ENCODE measurements at regions not wholly inside any gene's neighbourhood (a gene's known extent, or its start where the extent isn't known, plus 50 kb on each side); places are given as distances from the start of the nearest gene placed in this dataset.
"Not testable (repeated sequence)": the region's sequence is repeated elsewhere in the genome, so short reads cannot be mapped to it uniquely, and the experiment has no call there.

- no peaks in the 10 kb centered on the region for H3K9me3 ChIP-seq (ENCODE audit: low read length)
- H3K4me3 Mint-ChIP-seq = no peak overlapping the region
- no peak overlapping the region for H3K4me3 ChIP-seq (ENCODE audit: low read length)
- H3K27ac Mint-ChIP-seq = no peak overlapping the region
- H3K4me1 ChIP-seq (ENCODE audit: insufficient read depth, low read length) = no peaks in the 10 kb centered on the region
- DNase-seq = no peak
- ChIA-PET CTCF (no interaction called here), POLR2A (no interaction called here)
- H3K27me3 ChIP-seq (ENCODE audit: insufficient read depth, low read length, poor library complexity, severe bottlenecking) = no peaks in the 10 kb centered on the region
- H3K27ac ChIP-seq (ENCODE audit: low read depth, low read length) = no peak overlapping the region
- H3K36me3 Mint-ChIP-seq = no peaks in the 10 kb centered on the region
- no peaks in the 10 kb centered on the region for H3K4me1 Mint-ChIP-seq
- no peaks in the 10 kb centered on the region for H3K36me3 ChIP-seq (ENCODE audit: insufficient read depth, low read length)
- peaks cover 0 to 1% of the 10 kb centered on the region in 2 donors for H3K27me3 Mint-ChIP-seq
- H3K9me3 Mint-ChIP-seq = peaks cover 2 to 8% (median 4%) of the 10 kb centered on the region in 5 donors
Measured at GRCh38 chr1:194410756-194411155, 1224.3 kb upstream of the B3GALT2 start.

DNA sequence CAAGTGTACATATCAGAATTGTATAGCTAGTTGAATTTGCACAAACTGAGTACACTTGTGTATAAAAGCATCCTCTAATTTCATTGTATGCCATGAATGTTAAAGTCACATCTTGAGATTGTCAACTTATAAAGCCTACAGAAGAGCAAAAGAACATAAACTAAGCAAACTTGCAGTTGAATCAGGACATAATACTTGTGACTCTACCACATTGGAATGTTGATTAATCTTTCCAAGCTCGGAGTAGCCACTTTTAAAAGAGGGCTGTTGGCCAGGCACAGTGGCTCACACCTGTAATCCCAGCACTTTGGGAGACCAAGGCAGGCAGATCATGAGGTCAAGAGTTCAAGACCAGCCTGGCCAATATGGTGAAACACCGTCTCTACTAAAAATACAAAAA is 1220.8 kb upstream of the B3GALT2 start:
- POLR2A ChIA-PET; H3K27ac ChIP-seq (ENCODE audit: low read depth, low read length); H3K27ac Mint-ChIP-seq; H3K4me3 Mint-ChIP-seq; H3K9me3 Mint-ChIP-seq; DNase-seq; H3K27me3 ChIP-seq (ENCODE audit: insufficient read depth, low read length, poor library complexity, severe bottlenecking); H3K9me3 ChIP-seq (ENCODE audit: low read length); H3K4me1 ChIP-seq (ENCODE audit: insufficient read depth, low read length); H3K4me3 ChIP-seq (ENCODE audit: low read length); H3K36me3 ChIP-seq (ENCODE audit: insufficient read depth, low read length); H3K4me1 Mint-ChIP-seq; H3K27me3 Mint-ChIP-seq; H3K36me3 Mint-ChIP-seq; CTCF ChIA-PET: not testable (repeated sequence)

DNA sequence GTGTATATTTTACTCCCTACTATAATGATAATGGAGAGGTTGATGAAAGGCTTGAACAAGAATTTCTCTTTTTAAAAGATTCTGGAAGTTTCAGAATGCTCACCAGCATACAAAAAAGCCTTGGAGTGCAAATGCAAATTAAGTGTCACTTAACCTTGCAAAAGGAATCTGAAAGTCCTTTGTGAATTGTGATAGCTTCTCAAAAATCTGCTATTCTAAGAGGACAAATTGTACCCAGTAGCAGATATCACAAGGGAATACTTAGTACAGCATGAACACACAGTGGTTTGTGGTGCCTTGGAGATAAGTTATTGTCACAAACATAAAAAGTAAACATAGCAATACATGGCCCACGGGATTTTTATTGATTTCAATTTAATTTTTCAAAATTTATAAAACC is 1208.3 kb upstream of the B3GALT2 start:
- no peaks in the 10 kb centered on the region for H3K4me1 ChIP-seq (ENCODE audit: insufficient read depth, low read length)
- H3K4me3 ChIP-seq (ENCODE audit: low read length) = no peak overlapping the region
- Mint-ChIP-seq H3K4me3 (no peak overlapping the region), H3K36me3 (no peaks in the 10 kb centered on the region), H3K27me3 (no peaks in the 10 kb centered on the region), H3K9me3 (peaks cover 0 to 6% (median 0%) of the 10 kb centered on the region in 5 donors), H3K4me1 (no peaks in the 10 kb centered on the region), H3K27ac (no peak overlapping the region)
- CTCF ChIA-PET = no interaction called here
- no peaks in the 10 kb centered on the region for H3K36me3 ChIP-seq (ENCODE audit: insufficient read depth, low read length)
- H3K9me3 ChIP-seq (ENCODE audit: low read length) = no peaks in the 10 kb centered on the region
- POLR2A ChIA-PET = no interaction called here
- H3K27ac ChIP-seq (ENCODE audit: low read depth, low read length) = no peak overlapping the region
- no peaks in the 10 kb centered on the region for H3K27me3 ChIP-seq (ENCODE audit: insufficient read depth, low read length, poor library complexity, severe bottlenecking)
- no peak for DNase-seq

DNA sequence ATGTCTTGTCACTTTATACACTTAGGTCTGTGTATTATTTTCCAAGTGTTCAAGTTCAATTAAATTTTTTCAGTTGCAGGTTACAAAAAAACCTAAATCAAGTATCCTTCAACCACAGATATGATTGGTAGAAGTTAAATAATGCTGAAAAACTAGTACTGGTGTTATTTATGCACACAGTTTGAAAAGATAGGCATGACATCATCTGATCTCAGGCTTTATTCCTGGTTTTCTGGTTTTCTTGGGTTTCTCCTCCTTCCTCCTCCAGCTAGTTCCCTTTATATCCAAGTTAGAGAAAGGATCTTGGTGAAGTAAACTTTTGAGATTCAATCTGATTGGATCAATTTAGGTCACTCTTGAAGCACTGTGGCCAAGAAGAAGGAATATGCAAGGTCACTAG is 1201.1 kb upstream of the B3GALT2 start:
- H3K4me3 ChIP-seq (ENCODE audit: low read length) = no peak overlapping the region
- no peaks in the 10 kb centered on the region for H3K36me3 ChIP-seq (ENCODE audit: insufficient read depth, low read length)
- Mint-ChIP-seq H3K27ac (no peak overlapping the region), H3K4me1 (no peaks in the 10 kb centered on the region), H3K27me3 (no peaks in the 10 kb centered on the region), H3K36me3 (no peaks in the 10 kb centered on the region), H3K4me3 (no peak overlapping the region), H3K9me3 (peaks cover 0 to 6% (median 0%) of the 10 kb centered on the region in 5 donors)
- no peaks in the 10 kb centered on the region for H3K9me3 ChIP-seq (ENCODE audit: low read length)
- ChIA-PET POLR2A (no interaction called here), CTCF (no interaction called here)
- no peak for DNase-seq
- no peaks in the 10 kb centered on the region for H3K27me3 ChIP-seq (ENCODE audit: insufficient read depth, low read length, poor library complexity, severe bottlenecking)
- H3K27ac ChIP-seq (ENCODE audit: low read depth, low read length) = no peak overlapping the region
- no peaks in the 10 kb centered on the region for H3K4me1 ChIP-seq (ENCODE audit: insufficient read depth, low read length)

DNA sequence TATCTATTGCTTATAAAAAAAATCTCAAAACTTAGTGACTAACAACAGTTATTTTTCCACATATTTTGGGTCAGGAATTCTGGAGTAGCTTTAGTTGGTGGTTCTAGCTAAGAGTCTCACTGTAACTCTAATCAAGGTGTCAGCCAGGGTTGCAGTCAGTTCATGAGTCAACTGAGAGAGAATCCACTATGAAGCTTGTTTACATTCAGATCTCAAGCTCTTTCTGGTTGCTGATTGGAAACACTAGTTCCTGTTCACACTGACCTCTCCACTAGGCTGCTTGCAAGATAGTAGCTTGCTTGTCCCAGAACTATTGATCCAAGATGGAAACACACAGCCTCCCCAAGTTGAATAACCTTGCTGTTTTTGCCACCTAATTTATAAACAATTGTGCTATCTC is 1192.1 kb upstream of the B3GALT2 start:
- no peaks in the 10 kb centered on the region for H3K27me3 ChIP-seq (ENCODE audit: insufficient read depth, low read length, poor library complexity, severe bottlenecking)
- ChIA-PET CTCF (no interaction called here), POLR2A (no interaction called here)
- no peaks in the 10 kb centered on the region for H3K9me3 ChIP-seq (ENCODE audit: low read length)
- no peak overlapping the region for H3K27ac ChIP-seq (ENCODE audit: low read depth, low read length)
- no peaks in the 10 kb centered on the region for H3K4me1 Mint-ChIP-seq
- no peaks in the 10 kb centered on the region for H3K27me3 Mint-ChIP-seq
- no peak for DNase-seq
- H3K36me3 ChIP-seq (ENCODE audit: insufficient read depth, low read length) = no peaks in the 10 kb centered on the region
- peaks cover 0 to 6% (median 0%) of the 10 kb centered on the region in 5 donors for H3K9me3 Mint-ChIP-seq
- H3K27ac Mint-ChIP-seq = no peak overlapping the region
- no peak overlapping the region for H3K4me3 Mint-ChIP-seq
- H3K4me3 ChIP-seq (ENCODE audit: low read length) = no peak overlapping the region
- H3K4me1 ChIP-seq (ENCODE audit: insufficient read depth, low read length) = no peaks in the 10 kb centered on the region
- no peaks in the 10 kb centered on the region for H3K36me3 Mint-ChIP-seq

GRCh38 chr1:194374649-194375048 is 1188.2 kb upstream of the B3GALT2 start:
- Histone ChIP-seq H3K27me3 (ENCODE audit: insufficient read depth, low read length, poor library complexity, severe bottlenecking) (no peaks in the 10 kb centered on the region), H3K27ac (ENCODE audit: low read depth, low read length) (no peak overlapping the region), H3K9me3 (ENCODE audit: low read length) (no peaks in the 10 kb centered on the region), H3K4me1 (ENCODE audit: insufficient read depth, low read length) (no peaks in the 10 kb centered on the region), H3K4me3 (ENCODE audit: low read length) (no peak overlapping the region), H3K36me3 (ENCODE audit: insufficient read depth, low read length) (no peaks in the 10 kb centered on the region)
- no peak overlapping the region for H3K4me3 Mint-ChIP-seq
- no peaks in the 10 kb centered on the region for H3K9me3 Mint-ChIP-seq
- no peaks in the 10 kb centered on the region for H3K36me3 Mint-ChIP-seq
- no peaks in the 10 kb centered on the region for H3K27me3 Mint-ChIP-seq
- no peaks in the 10 kb centered on the region for H3K4me1 Mint-ChIP-seq
- no peak for DNase-seq
- ChIA-PET CTCF (no interaction called here), POLR2A (no interaction called here)
- no peak overlapping the region for H3K27ac Mint-ChIP-seq

GRCh38 chr1:194372266-194372665 is 1185.9 kb upstream of the B3GALT2 start:
- no peak for DNase-seq
- POLR2A ChIA-PET = no interaction called here
- no peak overlapping the region for H3K4me3 Mint-ChIP-seq
- H3K9me3 Mint-ChIP-seq = no peaks in the 10 kb centered on the region
- Histone ChIP-seq H3K27ac (ENCODE audit: low read depth, low read length) (no peak overlapping the region), H3K27me3 (ENCODE audit: insufficient read depth, low read length, poor library complexity, severe bottlenecking) (no peaks in the 10 kb centered on the region), H3K9me3 (ENCODE audit: low read length) (no peaks in the 10 kb centered on the region), H3K36me3 (ENCODE audit: insufficient read depth, low read length) (no peaks in the 10 kb centered on the region), H3K4me1 (ENCODE audit: insufficient read depth, low read length) (no peaks in the 10 kb centered on the region), H3K4me3 (ENCODE audit: low read length) (no peak overlapping the region)
- peaks cover 0 to 6% of the 10 kb centered on the region in 2 donors for H3K27me3 Mint-ChIP-seq
- CTCF ChIA-PET = no interaction called here
- peaks cover 0 to 4% (median 0%) of the 10 kb centered on the region in 3 donors for H3K36me3 Mint-ChIP-seq
- H3K27ac Mint-ChIP-seq = no peak overlapping the region
- no peaks in the 10 kb centered on the region for H3K4me1 Mint-ChIP-seq

GRCh38 chr1:194369622-194370021 is 1183.2 kb upstream of the B3GALT2 start:
- no peaks in the 10 kb centered on the region for H3K36me3 ChIP-seq (ENCODE audit: insufficient read depth, low read length)
- H3K9me3 ChIP-seq (ENCODE audit: low read length) = no peaks in the 10 kb centered on the region
- no peaks in the 10 kb centered on the region for H3K9me3 Mint-ChIP-seq
- H3K27me3 ChIP-seq (ENCODE audit: insufficient read depth, low read length, poor library complexity, severe bottlenecking) = no peaks in the 10 kb centered on the region
- no peak for DNase-seq
- POLR2A ChIA-PET = no interaction called here
- H3K27ac ChIP-seq (ENCODE audit: low read depth, low read length) = no peak overlapping the region
- H3K4me3 Mint-ChIP-seq = no peak overlapping the region
- H3K4me1 ChIP-seq (ENCODE audit: insufficient read depth, low read length) = no peaks in the 10 kb centered on the region
- no peaks in the 10 kb centered on the region for H3K4me1 Mint-ChIP-seq
- peaks cover 0 to 6% of the 10 kb centered on the region in 2 donors for H3K27me3 Mint-ChIP-seq
- no peak overlapping the region for H3K27ac Mint-ChIP-seq
- CTCF ChIA-PET = no interaction called here
- no peak overlapping the region for H3K4me3 ChIP-seq (ENCODE audit: low read length)
- peaks cover 0 to 4% (median 0%) of the 10 kb centered on the region in 3 donors for H3K36me3 Mint-ChIP-seq

DNA sequence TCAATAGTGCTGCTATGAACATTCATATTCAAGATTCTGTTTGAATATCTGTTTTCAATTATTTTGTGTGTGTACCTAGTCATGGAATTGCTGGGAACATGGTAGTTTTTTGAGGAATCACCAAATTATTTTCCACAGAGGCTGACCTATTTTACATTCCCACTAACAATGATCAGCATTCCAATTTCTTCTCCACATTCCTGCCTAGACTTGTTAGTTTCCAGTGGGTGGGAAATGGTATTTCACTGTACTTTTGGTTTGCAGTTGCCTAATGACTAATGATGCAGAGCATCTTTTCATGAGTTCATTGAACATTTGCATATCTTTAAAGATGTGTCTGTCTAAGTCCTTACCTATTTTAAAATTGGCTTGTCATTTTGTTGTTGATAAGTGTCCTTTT is 1182.6 kb upstream of the B3GALT2 start:
- Mint-ChIP-seq H3K36me3 (peaks cover 0 to 4% (median 0%) of the 10 kb centered on the region in 3 donors), H3K4me3 (no peak overlapping the region), H3K27ac (no peak overlapping the region), H3K27me3 (peaks cover 0 to 6% of the 10 kb centered on the region in 2 donors), H3K9me3 (no peaks in the 10 kb centered on the region), H3K4me1 (no peaks in the 10 kb centered on the region)
- H3K9me3 ChIP-seq (ENCODE audit: low read length) = no peaks in the 10 kb centered on the region
- no peak overlapping the region for H3K27ac ChIP-seq (ENCODE audit: low read depth, low read length)
- no peaks in the 10 kb centered on the region for H3K36me3 ChIP-seq (ENCODE audit: insufficient read depth, low read length)
- no peaks in the 10 kb centered on the region for H3K4me1 ChIP-seq (ENCODE audit: insufficient read depth, low read length)
- H3K4me3 ChIP-seq (ENCODE audit: low read length) = no peak overlapping the region
- H3K27me3 ChIP-seq (ENCODE audit: insufficient read depth, low read length, poor library complexity, severe bottlenecking) = no peaks in the 10 kb centered on the region
- DNase-seq = no peak
- POLR2A ChIA-PET = no interaction called here
- CTCF ChIA-PET = no interaction called here
